Panc1 (cell line): ENCODE measurements at regions not wholly inside any gene's neighbourhood (a gene's known extent, or its start where the extent isn't known, plus 50 kb on each side); places are given as distances from the start of the nearest gene placed in this dataset.

Experiments used
- ATAC-seq: fragments of 200-7000 bp; cut with Tn5 transposase; 2 replicates; pipeline ENCODE4 v1.9.1; 2020; ENCODE audit warnings: mild to moderate bottlenecking, moderate library complexity
- BruUV-seq: library from RNA; stranded (reverse); fragments of 400-500 nt; replicated peaks from 2 replicates; lab custom pipeline; 2021; lab: Mats Ljungman, UMichigan
- CTCF ChIA-PET: fragments of 300-600 bp; sonication (Branson Sonifier 250); formaldehyde crosslinking; loops from one replicate; lab custom pipeline; 2022; ENCODE audit warnings: antibody characterized with exemption; lab: Charles Lee
- POLR2A ChIA-PET: fragments of 300-600 bp; sonication (Branson Sonifier 250); formaldehyde crosslinking; loops from one replicate; lab custom pipeline; 2022; ENCODE audit warnings: antibody characterized with exemption; lab: Charles Lee
- DNase-seq: peaks from one replicate; pipeline ENCODE4 v3.0.0-alpha.2; 2010; ENCODE audit warnings: low read depth, low spot score
- H3K27ac ChIP-seq: 2 replicates; pipeline ENCODE4 v1.5.1; 2011; ENCODE audit warnings: mild to moderate bottlenecking, low read length, inconsistent platforms
- H3K27me3 ChIP-seq: fragments of 200-500 bp; sonication (Bioruptor generic); 2 replicates; pipeline ENCODE4 v1.6.0; 2014; ENCODE audit warnings: low read length, inconsistent platforms; ENCODE audit not compliant: control insufficient read depth, insufficient read depth
- H3K36me3 ChIP-seq: fragments of 200-500 bp; sonication (Bioruptor generic); 2 replicates; pipeline ENCODE4 v1.5.1; 2014; ENCODE audit warnings: inconsistent platforms, mild to moderate bottlenecking, low read length, moderate library complexity; ENCODE audit not compliant: control insufficient read depth, insufficient read depth
- H3K4me1 ChIP-seq: 2 replicates; pipeline ENCODE4 v1.5.1; 2011; ENCODE audit warnings: inconsistent platforms, mild to moderate bottlenecking, low read length, moderate library complexity; ENCODE audit not compliant: control insufficient read depth, insufficient read depth
- H3K4me3 ChIP-seq, 2 experiments: 2 replicates each; pipeline ENCODE4 v1.5.1; 2011 to 2012; ENCODE audit warnings: low read depth in 2 of 2, low read length in 2 of 2, mild to moderate bottlenecking in 2 of 2, inconsistent platforms in 1 of 2, moderate library complexity in 1 of 2
- H3K9me3 ChIP-seq: fragments of 200-500 bp; sonication (Bioruptor generic); 2 replicates; pipeline ENCODE4 v1.5.1; 2014; ENCODE audit warnings: low read depth, mild to moderate bottlenecking, inconsistent platforms, low read length, moderate library complexity; ENCODE audit not compliant: control insufficient read depth, insufficient read depth
- POLR2AphosphoS5 ChIP-seq: IDR thresholded peaks from 2 replicates; pipeline ENCODE4 v1.6.1; 2012; ENCODE audit warnings: mild to moderate bottlenecking, low read depth, low read length, moderate library complexity
- REST ChIP-seq, 2 experiments: IDR thresholded peaks; 2 replicates each; pipeline ENCODE4 v1.6.1; 2011 to 2012; ENCODE audit warnings: low read depth in 2 of 2, control low read depth in 1 of 2, low read length in 1 of 2, mild to moderate bottlenecking in 1 of 2, moderate library complexity in 1 of 2; ENCODE audit not compliant: insufficient read depth in 1 of 2
- SIN3A ChIP-seq: IDR thresholded peaks from 2 replicates; pipeline ENCODE4 v1.6.1; 2012; ENCODE audit warnings: low read depth, mild to moderate bottlenecking, low read length, moderate library complexity, borderline replicate concordance; ENCODE audit not compliant: insufficient read depth
- TCF7L2 ChIP-seq: IDR thresholded peaks from 2 replicates; pipeline ENCODE4 v1.6.1; 2011; ENCODE audit warnings: mild to moderate bottlenecking, low read depth, low read length, inconsistent platforms
- in situ Hi-C: cut with HindIII; loops from 2 replicates; pipeline ENCODE4 v1.10.0; 2016; ENCODE audit warnings: low sequenced_read_pairs, low pct_unique_long_range_greater_than_20kb
- intact Hi-C: fragments of 100-400 bp; cut with micrococcal nuclease; formaldehyde crosslinking; loops from one replicate; pipeline ENCODE4 v1.10.0; 2022; ENCODE audit not compliant: unreplicated experiment
- TF ChIP-seq, protein P1 (sequence below): fragments of 450-650 bp; IDR thresholded peaks from 2 replicates; pipeline ENCODE4 v1.5.1; 2017; ENCODE audit warnings: mild to moderate bottlenecking

DNA sequence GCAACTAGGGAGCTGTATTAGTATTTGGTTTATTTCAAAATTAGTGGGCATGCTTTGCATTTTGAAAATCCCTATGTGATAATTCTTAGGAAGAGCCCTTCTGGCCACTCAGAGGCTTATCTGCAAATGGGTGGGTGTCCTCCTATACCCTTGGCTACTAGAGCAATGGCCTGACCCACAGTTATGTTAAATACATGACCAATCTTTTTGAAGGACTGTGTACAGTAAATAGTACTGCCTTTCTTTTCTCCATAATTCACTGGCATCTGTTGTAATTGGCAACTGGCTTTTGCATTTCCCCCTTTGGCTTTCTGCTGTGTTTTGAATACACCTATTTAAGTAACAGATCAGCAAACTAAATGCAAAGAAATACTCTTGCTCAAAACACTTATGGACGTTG, 175.4 kb downstream of the ANXA2 start:
- intact Hi-C loops (no loop called here), in situ Hi-C loops (no loop called here)
- Histone ChIP-seq H3K4me3 (no peak overlapping the region), H3K27ac (no peak overlapping the region), H3K9me3 (no peaks in the 10 kb centered on the region), H3K4me1 (no peaks in the 10 kb centered on the region), H3K36me3 (no peaks in the 10 kb centered on the region), H3K27me3 (peaks cover 10% of the 10 kb centered on the region)
- ATAC-seq (no peak), DNase-seq (no peak)
- BruUV-seq, result no TSS peak
- CTCF ChIA-PET, result interaction anchor here (0.7 kb wide), 1 partner anchor 500 kb away, joined by 11 read pairs; no protein-coding TSS in a partner anchor
- TF ChIP-seq REST (IDR thresholded peaks at IDR 0.05; ENCODE audit: insufficient read depth in 1 of 2, low read depth in 2 of 2, low read length in 1 of 2), result no peak
- TF ChIP-seq, protein P1, sequence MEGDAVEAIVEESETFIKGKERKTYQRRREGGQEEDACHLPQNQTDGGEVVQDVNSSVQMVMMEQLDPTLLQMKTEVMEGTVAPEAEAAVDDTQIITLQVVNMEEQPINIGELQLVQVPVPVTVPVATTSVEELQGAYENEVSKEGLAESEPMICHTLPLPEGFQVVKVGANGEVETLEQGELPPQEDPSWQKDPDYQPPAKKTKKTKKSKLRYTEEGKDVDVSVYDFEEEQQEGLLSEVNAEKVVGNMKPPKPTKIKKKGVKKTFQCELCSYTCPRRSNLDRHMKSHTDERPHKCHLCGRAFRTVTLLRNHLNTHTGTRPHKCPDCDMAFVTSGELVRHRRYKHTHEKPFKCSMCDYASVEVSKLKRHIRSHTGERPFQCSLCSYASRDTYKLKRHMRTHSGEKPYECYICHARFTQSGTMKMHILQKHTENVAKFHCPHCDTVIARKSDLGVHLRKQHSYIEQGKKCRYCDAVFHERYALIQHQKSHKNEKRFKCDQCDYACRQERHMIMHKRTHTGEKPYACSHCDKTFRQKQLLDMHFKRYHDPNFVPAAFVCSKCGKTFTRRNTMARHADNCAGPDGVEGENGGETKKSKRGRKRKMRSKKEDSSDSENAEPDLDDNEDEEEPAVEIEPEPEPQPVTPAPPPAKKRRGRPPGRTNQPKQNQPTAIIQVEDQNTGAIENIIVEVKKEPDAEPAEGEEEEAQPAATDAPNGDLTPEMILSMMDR, result no peak
- TF ChIP-seq SIN3A, result no peak
- no peak for TF ChIP-seq POLR2AphosphoS5
- no peak for TF ChIP-seq TCF7L2
- POLR2A ChIA-PET, result no interaction called here

DNA sequence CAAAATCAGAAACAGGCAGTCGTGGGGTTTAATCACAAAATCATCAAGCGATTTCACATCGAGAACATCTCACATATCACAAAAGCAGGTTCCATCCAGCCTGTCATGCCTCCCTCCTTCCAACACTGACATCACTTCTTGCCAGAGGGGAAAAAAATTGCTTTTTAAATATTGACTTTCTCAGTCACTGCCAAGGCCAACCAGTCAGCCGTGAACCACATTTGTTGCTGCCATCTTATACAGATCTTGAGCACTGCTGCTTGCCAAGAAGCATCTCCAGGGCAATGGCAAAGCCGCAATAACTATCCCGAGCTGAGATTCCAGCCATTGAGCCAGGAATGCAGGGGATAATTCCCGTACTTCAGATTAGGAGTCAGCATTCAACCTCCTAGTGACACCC, 174.6 kb downstream of the ANXA2 start:
- no peak for DNase-seq
- no peak for ATAC-seq
- TF ChIP-seq TCF7L2, result no peak
- no peak for TF ChIP-seq SIN3A
- TF ChIP-seq REST (IDR thresholded peaks at IDR 0.05; ENCODE audit: insufficient read depth in 1 of 2, low read depth in 2 of 2, low read length in 1 of 2), result no peak
- no peak for TF ChIP-seq POLR2AphosphoS5
- TF ChIP-seq, protein P1, result no peak
- Histone ChIP-seq H3K4me3 (no peak overlapping the region), H3K27me3 (peaks cover 14% of the 10 kb centered on the region), H3K4me1 (no peaks in the 10 kb centered on the region), H3K27ac (no peak overlapping the region), H3K36me3 (no peaks in the 10 kb centered on the region), H3K9me3 (no peaks in the 10 kb centered on the region)
- ChIA-PET POLR2A (no interaction called here), CTCF (no interaction called here)
- intact Hi-C loops, result no loop called here
- BruUV-seq, result no TSS peak
- in situ Hi-C loops, result no loop called here
